C4-2B (cell line): ENCODE measurements at regions not wholly inside any gene's neighbourhood (a gene's known extent, or its start where the extent isn't known, plus 50 kb on each side); places are given as distances from the start of the nearest gene placed in this dataset.
"Not testable (repeated sequence)": the region's sequence is repeated elsewhere in the genome, so short reads cannot be mapped to it uniquely, and the experiment has no call there.

ENCODE experiments used
- H3K27ac ChIP-seq: fragments of 450-650 bp; 2 replicates; pipeline ENCODE4 v1.5.1; 2017
- CTCF ChIP-seq: fragments of 450-650 bp; conservative IDR thresholded peaks from 2 replicates; pipeline ENCODE4 v1.5.1; 2017; ENCODE audit warnings: mild to moderate bottlenecking
- ZFX ChIP-seq: fragments of 450-650 bp; IDR thresholded peaks from 2 replicates; pipeline ENCODE4 v1.6.1; 2017

- H3K27ac ChIP-seq, result no peak overlapping the region; the same call in 1 of the 2 replicates
- no peak for TF ChIP-seq ZFX
- TF ChIP-seq CTCF, result no peak
Measured at GRCh38 chr1:30525971-30526651, 197.3 kb downstream of the MATN1 start.

DNA sequence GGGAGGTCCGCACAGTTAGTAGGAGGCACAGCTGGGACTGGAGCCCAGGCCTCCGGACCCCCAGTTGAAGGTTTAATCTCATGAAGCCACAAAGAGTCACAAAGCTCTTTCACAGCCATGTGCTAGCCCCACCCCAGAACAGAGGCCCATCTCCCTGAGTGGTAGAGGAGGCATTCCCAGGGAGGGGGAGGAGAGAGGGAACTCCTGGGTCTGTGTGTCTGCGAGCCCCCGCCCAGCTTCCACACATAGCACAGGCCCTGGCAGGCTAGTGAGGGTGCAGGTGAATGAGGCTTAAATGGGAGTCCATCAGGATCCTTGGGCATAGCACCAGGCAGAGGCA is 197.8 kb downstream of the MATN1 start:
- H3K27ac ChIP-seq, result no peak overlapping the region
- TF ChIP-seq ZFX (no peak), CTCF (no peak)

DNA sequence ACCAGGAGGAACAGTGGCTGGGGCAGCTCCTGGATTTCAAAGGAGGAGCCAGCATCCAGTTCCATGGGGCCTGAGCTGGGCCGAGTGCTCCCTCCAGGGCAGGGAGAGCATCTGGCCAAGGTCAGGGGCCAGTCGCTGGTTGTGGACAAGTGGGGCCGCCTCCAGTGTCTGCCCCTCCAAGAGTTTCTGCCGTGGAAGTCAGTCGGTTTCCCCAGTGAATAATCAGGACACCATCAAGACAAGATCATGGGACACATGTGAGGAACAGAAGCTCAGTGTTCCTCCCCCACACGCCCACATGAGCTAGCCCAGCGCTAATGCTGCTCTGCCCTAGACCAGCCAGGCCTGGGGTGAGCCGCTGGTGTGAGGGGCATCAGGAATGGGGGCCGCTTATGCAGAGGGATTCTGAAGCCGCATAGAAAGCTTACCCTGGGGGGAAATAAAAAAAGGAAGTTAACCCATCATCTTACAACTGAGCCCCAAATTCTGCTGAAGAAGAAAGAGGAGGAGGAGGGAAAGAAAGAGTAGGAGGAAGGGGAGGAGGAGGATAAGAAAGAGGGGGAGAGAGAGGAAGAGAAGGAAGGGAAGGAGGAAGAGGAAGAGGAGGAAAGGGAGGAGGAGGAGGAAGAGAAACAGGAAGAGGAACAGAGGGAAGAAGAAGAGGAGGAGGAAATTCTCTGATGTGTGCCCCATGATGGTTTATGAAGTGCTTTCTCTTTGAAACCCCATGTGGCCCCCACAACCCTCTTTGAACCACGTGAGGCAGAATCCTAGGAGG is 198.4 kb downstream of the MATN1 start:
- H3K27ac ChIP-seq, result no peak overlapping the region
- no peak for TF ChIP-seq CTCF
- no peak for TF ChIP-seq ZFX

GRCh38 chr1:30524025-30524555 is 199.3 kb downstream of the MATN1 start:
- H3K27ac ChIP-seq, result not testable (repeated sequence)

- peak overlapping the region; percentile 64 for H3K27ac ChIP-seq
- no peak for TF ChIP-seq CTCF
- TF ChIP-seq ZFX, result no peak
Measured at GRCh38 chr1:30523055-30524020, 200.0 kb downstream of the MATN1 start.

- TF ChIP-seq CTCF (no peak), ZFX (no peak)
- peak overlapping the region; percentile 64 for H3K27ac ChIP-seq
Measured at GRCh38 chr1:30522031-30523004, 201.1 kb downstream of the MATN1 start.
